Dendritic cell treated with granulocyte-macrophage colony-stimulating factor and Interleukin-4, amounts not matched to agents 40 ng/mL and 50 ng/mL, for 4 days (primary cell): ENCODE measurements at regions not wholly inside any gene's neighbourhood (a gene's known extent, or its start where the extent isn't known, plus 50 kb on each side); places are given as distances from the start of the nearest gene placed in this dataset.
"Not testable (repeated sequence)": the region's sequence is repeated elsewhere in the genome, so short reads cannot be mapped to it uniquely, and the experiment has no call there.

Source experiments
- H3K27ac Mint-ChIP-seq: one replicate; pipeline ENCODE4 v1.8.0; 2022; ENCODE audit warnings: mild to moderate bottlenecking, mixed read lengths
- H3K27me3 Mint-ChIP-seq: one replicate; pipeline ENCODE4 v1.8.0; 2022; ENCODE audit warnings: mild to moderate bottlenecking, mixed read lengths
- H3K36me3 Mint-ChIP-seq: one replicate; pipeline ENCODE4 v1.8.0; 2022; ENCODE audit warnings: low read depth, mixed read lengths
- H3K4me1 Mint-ChIP-seq: one replicate; pipeline ENCODE4 v1.8.0; 2022; ENCODE audit warnings: low read depth, mixed read lengths
- H3K4me3 Mint-ChIP-seq: one replicate; pipeline ENCODE4 v1.8.0; 2022; ENCODE audit warnings: mild to moderate bottlenecking, moderate library complexity, mixed read lengths
- H3K9me3 Mint-ChIP-seq: one replicate; pipeline ENCODE4 v1.8.0; 2022; ENCODE audit warnings: mixed read lengths
- intact Hi-C: fragments of 100-400 bp; cut with micrococcal nuclease; formaldehyde crosslinking; loops from one replicate; pipeline ENCODE4 v1.15.0; 2022

DNA sequence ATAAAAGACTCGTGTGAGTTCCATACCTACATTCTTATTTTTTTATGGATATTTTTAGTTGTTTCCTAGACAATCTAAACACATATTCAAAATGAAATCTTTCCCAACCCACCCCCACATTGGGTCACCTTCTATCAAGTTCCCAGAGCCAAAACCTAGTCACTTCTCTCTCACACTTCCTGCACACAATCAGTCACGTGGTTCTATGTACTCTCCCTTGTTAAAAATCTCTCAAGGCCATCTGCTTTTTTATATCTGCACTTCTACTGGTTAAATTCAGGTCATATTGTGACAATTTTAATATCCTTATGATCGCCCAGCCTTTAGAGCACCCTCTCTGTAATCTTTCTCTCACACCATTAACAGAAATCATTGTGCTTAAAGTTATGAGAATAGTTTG is 175.0 kb upstream of the SYT10 start:
- Mint-ChIP-seq H3K4me1 (no peaks in the 10 kb centered on the region), H3K36me3 (no peaks in the 10 kb centered on the region), H3K27ac (no peak overlapping the region), H3K4me3 (no peak overlapping the region), H3K27me3 (no peaks in the 10 kb centered on the region), H3K9me3 (peaks cover 31% of the 10 kb centered on the region)
- intact Hi-C loops, result no loop called here

DNA sequence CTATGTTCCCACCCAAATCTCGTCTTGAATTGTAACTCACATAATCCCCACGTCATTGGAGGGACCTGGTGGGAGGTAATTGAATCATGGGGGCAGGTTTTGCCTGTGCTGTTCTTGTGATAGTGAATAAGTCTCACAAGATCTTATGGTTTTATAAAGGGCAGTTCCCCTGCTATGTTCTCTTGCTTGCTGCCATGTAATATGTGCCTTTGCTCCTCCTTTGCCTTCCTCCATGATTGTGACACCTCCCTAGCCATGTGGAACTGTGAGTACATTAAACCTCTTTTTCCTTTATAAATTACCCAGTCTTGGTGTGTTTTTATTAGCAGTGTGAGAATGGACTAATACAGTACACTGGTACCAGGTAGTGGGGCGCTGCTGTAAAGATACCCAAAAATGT is 177.6 kb upstream of the SYT10 start:
- no peak overlapping the region for H3K27ac Mint-ChIP-seq
- peaks cover 35% of the 10 kb centered on the region for H3K9me3 Mint-ChIP-seq
- H3K36me3 Mint-ChIP-seq, result no peaks in the 10 kb centered on the region
- intact Hi-C loops, result no loop called here
- H3K4me3 Mint-ChIP-seq, result no peak overlapping the region
- no peaks in the 10 kb centered on the region for H3K27me3 Mint-ChIP-seq
- H3K4me1 Mint-ChIP-seq, result no peaks in the 10 kb centered on the region

DNA sequence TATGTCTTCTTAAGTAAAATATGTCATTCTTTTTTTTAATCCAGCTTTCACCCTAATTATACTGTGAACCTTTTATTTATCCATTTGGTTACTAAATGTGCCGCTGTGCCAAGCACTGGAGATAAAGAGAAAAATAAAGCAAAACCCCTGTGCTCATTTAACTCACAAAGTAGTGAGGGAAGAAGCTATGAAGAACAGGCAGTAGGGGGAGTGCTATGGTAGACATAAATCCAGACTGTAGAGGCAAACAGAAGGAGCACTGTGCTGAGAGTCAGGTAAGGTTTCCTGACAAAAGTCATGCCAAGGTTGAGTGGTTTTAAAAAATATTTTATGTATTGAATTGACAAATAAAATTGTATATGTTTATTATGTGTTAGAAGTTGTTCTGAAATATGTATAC is 188.5 kb upstream of the SYT10 start:
- intact Hi-C loops, result no loop called here
- H3K9me3 Mint-ChIP-seq, result no peaks in the 10 kb centered on the region

GRCh38 chr12:33634544-33634943 is 194.9 kb upstream of the SYT10 start:
- Mint-ChIP-seq H3K4me3 (no peak overlapping the region), H3K36me3 (no peaks in the 10 kb centered on the region), H3K27ac (no peak overlapping the region), H3K9me3 (peaks cover 28% of the 10 kb centered on the region), H3K27me3 (no peaks in the 10 kb centered on the region), H3K4me1 (no peaks in the 10 kb centered on the region)
- intact Hi-C loops, result no loop called here

More for the DNA sequence above, 188.5 kb upstream of the SYT10 start:
- no peaks in the 10 kb centered on the region for H3K27me3 Mint-ChIP-seq
- H3K36me3 Mint-ChIP-seq, result no peaks in the 10 kb centered on the region
- H3K4me3 Mint-ChIP-seq, result no peak overlapping the region
- H3K4me1 Mint-ChIP-seq, result no peaks in the 10 kb centered on the region
- H3K27ac Mint-ChIP-seq, result no peak overlapping the region

DNA sequence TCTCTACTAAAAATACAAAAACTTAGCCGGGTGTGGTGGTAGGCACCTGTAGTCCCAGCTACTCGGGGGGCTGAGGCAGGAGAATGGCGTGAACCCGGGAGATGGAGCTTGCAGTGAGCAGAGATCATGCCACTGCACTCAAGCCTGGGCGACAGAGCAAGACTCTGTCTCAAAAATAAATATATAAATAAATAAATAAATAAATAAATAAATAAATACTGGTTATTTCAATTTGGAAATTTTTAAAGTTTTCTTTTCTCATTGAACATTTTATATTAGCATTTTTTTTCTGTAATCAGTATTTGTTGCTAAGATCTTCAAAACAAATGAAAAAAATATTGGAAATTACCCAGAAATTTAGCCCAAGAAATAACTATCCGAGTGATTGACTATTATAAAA is 197.3 kb upstream of the SYT10 start:
- H3K4me1 Mint-ChIP-seq, H3K4me3 Mint-ChIP-seq, H3K27ac Mint-ChIP-seq, H3K27me3 Mint-ChIP-seq, H3K36me3 Mint-ChIP-seq, intact Hi-C loops: not testable (repeated sequence)
- H3K9me3 Mint-ChIP-seq, result peaks cover 28% of the 10 kb centered on the region

GRCh38 chr12:33639975-33640374 is 200.4 kb upstream of the SYT10 start:
- intact Hi-C loops, result no loop called here
- Mint-ChIP-seq H3K27me3 (no peaks in the 10 kb centered on the region), H3K4me3 (no peak overlapping the region), H3K9me3 (peaks cover 34% of the 10 kb centered on the region), H3K36me3 (no peaks in the 10 kb centered on the region), H3K4me1 (no peaks in the 10 kb centered on the region), H3K27ac (no peak overlapping the region)

- Mint-ChIP-seq H3K9me3 (no peaks in the 10 kb centered on the region), H3K27me3 (no peaks in the 10 kb centered on the region), H3K27ac (no peak overlapping the region), H3K4me1 (no peaks in the 10 kb centered on the region), H3K36me3 (no peaks in the 10 kb centered on the region), H3K4me3 (no peak overlapping the region)
- intact Hi-C loops, result no loop called here
Observed at GRCh38 chr12:33649992-33650391, 210.4 kb upstream of the SYT10 start.

DNA sequence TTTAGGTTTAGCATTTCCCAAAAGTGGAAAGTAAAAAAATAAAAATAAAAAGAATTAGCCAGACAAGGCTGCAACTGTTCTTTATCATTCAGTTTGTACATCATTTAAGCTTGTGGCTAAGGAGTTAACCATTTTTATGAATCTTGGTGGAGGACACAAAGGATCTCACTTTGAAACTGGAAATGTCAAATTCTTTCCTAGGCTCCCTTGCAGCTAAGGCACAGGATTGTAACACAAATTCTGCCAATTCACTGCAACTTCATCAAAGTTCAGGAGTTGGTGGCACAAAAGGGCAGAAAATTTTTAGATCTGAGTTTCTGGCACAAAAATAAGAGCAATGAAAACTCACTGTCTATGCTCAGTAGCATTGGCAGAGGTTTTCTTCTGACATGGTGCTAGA is 211.2 kb upstream of the SYT10 start:
- H3K9me3 Mint-ChIP-seq, result no peaks in the 10 kb centered on the region
- intact Hi-C loops, result no loop called here

DNA sequence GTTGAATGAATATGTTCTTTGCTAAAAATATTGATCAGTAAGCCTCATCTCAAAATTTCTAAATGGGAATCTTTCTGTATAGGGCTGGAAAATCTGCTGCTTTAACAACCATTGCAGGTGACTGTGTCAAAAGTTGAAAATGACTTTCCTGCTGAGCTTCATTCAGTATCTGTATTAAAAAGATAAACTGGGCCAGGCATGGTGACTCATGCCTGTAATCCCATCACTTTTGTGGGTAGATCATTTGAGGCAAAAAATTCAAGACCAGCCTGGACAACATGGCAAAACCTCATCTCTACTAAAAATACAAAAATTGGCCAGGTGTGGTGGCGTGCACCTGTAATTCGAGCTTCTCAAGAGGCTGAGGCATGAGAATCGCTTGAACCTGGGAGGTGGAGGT is 213.7 kb upstream of the SYT10 start:
- no peak overlapping the region for H3K27ac Mint-ChIP-seq

More for the DNA sequence above, 211.2 kb upstream of the SYT10 start:
- no peaks in the 10 kb centered on the region for H3K36me3 Mint-ChIP-seq
- no peak overlapping the region for H3K27ac Mint-ChIP-seq
- no peaks in the 10 kb centered on the region for H3K4me1 Mint-ChIP-seq
- H3K4me3 Mint-ChIP-seq, result no peak overlapping the region
- no peaks in the 10 kb centered on the region for H3K27me3 Mint-ChIP-seq

DNA sequence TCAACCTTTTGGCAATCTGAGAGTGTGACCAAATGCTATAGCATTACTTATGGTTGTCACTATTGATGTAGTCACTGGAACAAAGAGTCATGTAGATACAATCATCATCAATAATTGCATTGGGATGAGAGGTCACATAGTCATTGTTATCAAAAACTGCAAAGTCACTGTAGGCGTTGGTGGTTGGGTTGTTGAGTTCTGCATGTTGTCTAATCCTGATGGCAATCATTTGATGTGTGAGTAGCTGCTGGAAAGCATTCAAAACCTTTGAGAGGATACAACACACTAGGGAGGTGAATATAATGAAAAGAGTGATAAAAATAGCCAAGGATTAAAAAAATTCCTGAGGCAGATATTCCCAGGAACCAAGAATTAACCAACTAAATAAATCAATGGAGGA is 214.7 kb upstream of the SYT10 start:
- Mint-ChIP-seq H3K36me3 (no peaks in the 10 kb centered on the region), H3K4me3 (no peak overlapping the region), H3K27me3 (no peaks in the 10 kb centered on the region), H3K27ac (no peak overlapping the region), H3K4me1 (no peaks in the 10 kb centered on the region), H3K9me3 (no peaks in the 10 kb centered on the region)
- intact Hi-C loops, result no loop called here

More for the DNA sequence above, 213.7 kb upstream of the SYT10 start:
- intact Hi-C loops, result no loop called here
- Mint-ChIP-seq H3K9me3 (no peaks in the 10 kb centered on the region), H3K4me3 (no peak overlapping the region), H3K27me3 (no peaks in the 10 kb centered on the region), H3K36me3 (no peaks in the 10 kb centered on the region), H3K4me1 (no peaks in the 10 kb centered on the region)

DNA sequence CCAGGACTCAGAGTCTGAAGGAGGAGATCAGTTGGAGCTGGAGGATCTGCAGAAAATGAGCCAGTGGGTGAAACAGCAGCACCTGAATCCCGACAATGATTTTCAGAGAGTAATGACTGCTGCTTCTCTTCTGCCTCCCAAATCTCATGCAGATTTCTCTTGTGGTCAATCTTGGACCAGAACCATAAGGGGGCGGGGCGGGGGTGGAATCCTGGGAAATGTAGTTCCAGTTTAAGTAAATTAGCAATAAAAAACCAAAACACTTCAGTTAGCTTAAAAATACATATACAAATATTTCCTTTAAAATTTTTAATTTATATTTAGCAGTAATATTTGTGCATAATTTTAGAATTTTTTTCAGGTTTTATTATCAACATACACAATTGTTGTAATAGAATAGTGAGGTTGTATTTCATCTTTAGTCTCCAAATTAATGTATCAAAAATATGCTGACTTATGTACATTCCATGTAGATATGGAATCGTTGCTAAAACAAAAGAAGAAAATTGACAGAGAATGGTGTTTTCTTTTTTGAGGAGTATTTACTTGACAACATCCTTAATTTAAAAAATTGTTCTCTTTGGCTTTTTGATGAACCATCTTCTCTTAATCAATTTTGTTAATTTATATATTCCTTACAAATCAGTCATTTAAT is 223.5 kb upstream of the SYT10 start:
- intact Hi-C loops, result no loop called here
- Mint-ChIP-seq H3K4me1 (no peaks in the 10 kb centered on the region), H3K27ac (no peak overlapping the region), H3K9me3 (no peaks in the 10 kb centered on the region), H3K36me3 (no peaks in the 10 kb centered on the region), H3K4me3 (no peak overlapping the region), H3K27me3 (no peaks in the 10 kb centered on the region)

- Mint-ChIP-seq H3K27me3 (no peaks in the 10 kb centered on the region), H3K4me3 (no peak overlapping the region), H3K9me3 (peaks cover 9% of the 10 kb centered on the region), H3K4me1 (no peaks in the 10 kb centered on the region), H3K36me3 (no peaks in the 10 kb centered on the region), H3K27ac (no peak overlapping the region)
- intact Hi-C loops, result no loop called here
Observed at GRCh38 chr12:33669349-33669748, 229.7 kb upstream of the SYT10 start.

GRCh38 chr12:33670284-33670683 is 230.7 kb upstream of the SYT10 start:
- no peak overlapping the region for H3K4me3 Mint-ChIP-seq
- H3K4me1 Mint-ChIP-seq, result no peaks in the 10 kb centered on the region
- H3K27ac Mint-ChIP-seq, result no peak overlapping the region
- intact Hi-C loops, result no loop called here
- no peaks in the 10 kb centered on the region for H3K27me3 Mint-ChIP-seq
- H3K36me3 Mint-ChIP-seq, result no peaks in the 10 kb centered on the region
- peaks cover 9% of the 10 kb centered on the region for H3K9me3 Mint-ChIP-seq

GRCh38 chr12:33671676-33672075 is 232.1 kb upstream of the SYT10 start:
- Mint-ChIP-seq H3K9me3 (peaks cover 9% of the 10 kb centered on the region), H3K27ac (no peak overlapping the region), H3K27me3 (no peaks in the 10 kb centered on the region), H3K4me1 (no peaks in the 10 kb centered on the region), H3K36me3 (no peaks in the 10 kb centered on the region), H3K4me3 (no peak overlapping the region)
- intact Hi-C loops, result no loop called here

- H3K27me3 Mint-ChIP-seq, result no peaks in the 10 kb centered on the region
- H3K9me3 Mint-ChIP-seq, result peaks cover 9% of the 10 kb centered on the region
- intact Hi-C loops, result no loop called here
- H3K27ac Mint-ChIP-seq, result no peak overlapping the region
- no peak overlapping the region for H3K4me3 Mint-ChIP-seq
- no peaks in the 10 kb centered on the region for H3K4me1 Mint-ChIP-seq
- no peaks in the 10 kb centered on the region for H3K36me3 Mint-ChIP-seq
Observed at GRCh38 chr12:33672836-33673577, 233.4 kb upstream of the SYT10 start.
